Adrenal gland (tissue), 5 donors: ENCODE measurements at regions not wholly inside any gene's neighbourhood (a gene's known extent, or its start where the extent isn't known, plus 50 kb on each side); places are given as distances from the start of the nearest gene placed in this dataset.
"Not testable (repeated sequence)": the region's sequence is repeated elsewhere in the genome, so short reads cannot be mapped to it uniquely, and the experiment has no call there.

Experiments used
- POLR2A ChIP-seq, 2 donors: fragments of 450-650 bp; IDR thresholded peaks; one replicate each; pipeline ENCODE4 v1.6.1; 2017; ENCODE audit warnings: antibody characterized with exemption in 2 of 2, mild to moderate bottlenecking in 2 of 2, moderate library complexity in 1 of 2
- TF ChIP-seq, protein P1 (sequence below), 6 experiments: fragments of 450-650 bp in 4 of 6; fragments of 200-600 bp in 2 of 6; sonication (generic) in 1 of 6; IDR thresholded peaks; 1 replicate in 5 of 6; 2 replicates in 1 of 6; pipeline versions ENCODE4 v1.5.1 to v1.8.0; 2016 to 2021; ENCODE audit warnings: antibody characterized with exemption in 6 of 6, mild to moderate bottlenecking in 2 of 6, moderate library complexity in 1 of 6
- donor health status: DM: no; HTN: no; CAD: no.

DNA sequence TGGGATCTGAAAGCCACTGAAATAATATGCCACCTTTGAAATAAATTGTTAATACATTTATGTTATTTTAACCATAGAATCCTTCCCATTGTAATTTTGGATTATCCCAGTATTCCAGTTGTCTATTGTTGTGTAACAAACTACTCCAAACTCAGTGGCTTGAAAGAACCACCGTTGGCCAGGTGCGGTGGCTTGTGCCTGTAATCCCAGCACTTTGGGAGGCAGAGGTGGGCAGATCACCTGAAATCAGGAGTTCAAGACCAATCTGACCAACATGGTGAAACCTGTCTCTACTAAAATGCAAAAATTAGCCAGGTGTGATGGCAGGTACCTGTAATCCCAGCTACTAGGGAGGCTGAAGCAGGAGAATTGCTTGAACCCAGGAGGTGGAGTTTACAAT is 217.6 kb downstream of the IRX2 start:
- TF ChIP-seq, protein P1, sequence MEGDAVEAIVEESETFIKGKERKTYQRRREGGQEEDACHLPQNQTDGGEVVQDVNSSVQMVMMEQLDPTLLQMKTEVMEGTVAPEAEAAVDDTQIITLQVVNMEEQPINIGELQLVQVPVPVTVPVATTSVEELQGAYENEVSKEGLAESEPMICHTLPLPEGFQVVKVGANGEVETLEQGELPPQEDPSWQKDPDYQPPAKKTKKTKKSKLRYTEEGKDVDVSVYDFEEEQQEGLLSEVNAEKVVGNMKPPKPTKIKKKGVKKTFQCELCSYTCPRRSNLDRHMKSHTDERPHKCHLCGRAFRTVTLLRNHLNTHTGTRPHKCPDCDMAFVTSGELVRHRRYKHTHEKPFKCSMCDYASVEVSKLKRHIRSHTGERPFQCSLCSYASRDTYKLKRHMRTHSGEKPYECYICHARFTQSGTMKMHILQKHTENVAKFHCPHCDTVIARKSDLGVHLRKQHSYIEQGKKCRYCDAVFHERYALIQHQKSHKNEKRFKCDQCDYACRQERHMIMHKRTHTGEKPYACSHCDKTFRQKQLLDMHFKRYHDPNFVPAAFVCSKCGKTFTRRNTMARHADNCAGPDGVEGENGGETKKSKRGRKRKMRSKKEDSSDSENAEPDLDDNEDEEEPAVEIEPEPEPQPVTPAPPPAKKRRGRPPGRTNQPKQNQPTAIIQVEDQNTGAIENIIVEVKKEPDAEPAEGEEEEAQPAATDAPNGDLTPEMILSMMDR (IDR thresholded peaks at IDR 0.05), result not testable (repeated sequence)
- not testable (repeated sequence) for TF ChIP-seq POLR2A (IDR thresholded peaks at IDR 0.05)
